ENCODE measurements at regions not wholly inside any gene's neighbourhood (a gene's known extent, or its start where the extent isn't known, plus 50 kb on each side); places are given as distances from the start of the nearest gene placed in this dataset.

DNA sequence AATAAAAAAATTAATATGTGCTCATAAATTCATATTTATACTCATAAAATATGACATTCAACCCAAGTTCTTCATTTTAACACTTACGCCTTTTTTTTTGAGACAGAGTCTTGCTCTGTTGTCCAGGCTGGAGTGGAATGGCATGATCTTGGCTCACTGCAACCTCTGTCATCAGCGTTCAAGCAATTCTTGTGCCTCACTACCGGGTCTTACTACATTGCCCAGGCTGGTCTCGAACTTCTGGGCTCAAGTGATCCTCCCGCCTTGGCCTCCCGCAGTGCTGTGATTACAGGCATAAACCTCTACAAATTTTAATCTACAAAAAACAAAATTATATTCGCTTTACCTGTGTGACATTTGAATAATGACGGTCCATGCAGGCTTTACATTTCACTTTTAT is 74.1 kb upstream of the SNRPN start:
- TF ChIP-seq USF2 (IDR thresholded peaks at IDR 0.05; ENCODE audit: low read depth, low read length) (no peak), POLR2A (IDR thresholded peaks at IDR 0.05; ENCODE audit: low read depth, low read length) (no peak), CTCF (conservative IDR thresholded peaks at IDR 0.05; ENCODE audit: low read depth, low read length) (no peak), RFX5 (IDR thresholded peaks at IDR 0.05; ENCODE audit: low read depth, low read length) (no peak), CEBPB (IDR thresholded peaks at IDR 0.05; ENCODE audit: low read depth, low read length) (no peak), RAD21 (IDR thresholded peaks at IDR 0.05; ENCODE audit: low read length) (no peak), MAZ (IDR thresholded peaks at IDR 0.05; ENCODE audit: borderline replicate concordance, low read depth, low read length) (no peak), RCOR1 (IDR thresholded peaks at IDR 0.05; ENCODE audit: insufficient replicate concordance, low read length) (no peak), SMC3 (IDR thresholded peaks at IDR 0.05; ENCODE audit: low read depth, low read length) (no peak), CHD1 (IDR thresholded peaks at IDR 0.05; ENCODE audit: low read depth, low read length) (no peak), MAFK (IDR thresholded peaks at IDR 0.05; ENCODE audit: low read depth, low read length) (no peak)

Measured in IMR-90 (cell line).